ENCODE measurements at regions not wholly inside any gene's neighbourhood (a gene's known extent, or its start where the extent isn't known, plus 50 kb on each side); places are given as distances from the start of the nearest gene placed in this dataset.

DNA sequence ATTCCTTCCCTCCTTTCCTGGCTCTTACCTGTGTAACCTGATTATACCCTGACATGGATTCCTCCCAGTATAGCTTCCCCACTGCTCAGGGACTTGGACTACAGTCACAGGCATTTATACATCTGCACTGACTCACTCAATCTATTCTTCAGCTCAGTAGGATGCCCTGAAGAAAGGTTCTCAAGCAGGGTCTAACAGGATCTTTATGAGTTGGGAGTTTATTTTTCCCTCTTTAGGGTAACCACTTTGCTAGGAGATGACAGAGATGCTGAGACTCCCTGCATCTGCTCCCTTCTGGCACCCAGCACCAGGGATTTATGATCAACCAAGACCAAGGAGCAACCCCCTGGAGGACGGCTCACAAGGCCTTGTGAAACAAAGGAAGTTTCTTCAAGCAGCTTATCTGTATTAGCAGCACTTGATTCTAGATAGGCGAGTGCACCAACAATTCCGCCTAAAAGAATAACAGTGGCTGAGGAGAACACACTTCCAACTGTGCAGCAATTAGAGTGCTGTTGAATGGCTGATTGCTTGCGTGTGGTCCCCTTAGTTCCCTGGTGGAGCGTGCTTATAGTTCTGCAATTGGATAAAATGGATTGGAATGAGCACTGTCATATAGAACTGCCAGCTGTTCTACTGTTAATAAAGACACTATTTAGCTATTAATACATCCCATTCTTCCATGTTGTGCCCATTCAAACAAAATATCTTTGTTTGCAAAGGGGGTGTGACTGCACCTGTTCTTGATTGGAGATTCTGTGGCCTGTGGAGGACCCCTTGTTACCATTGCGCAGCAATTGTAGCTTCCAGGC lies 482.6 kb downstream of the ZNF608 start:
- no peak overlapping the region for H3K4me3 ChIP-seq (ENCODE audit: low read length)
- no peaks in the 10 kb centered on the region for H3K27me3 ChIP-seq (ENCODE audit: control insufficient read depth, insufficient read depth, low read length)
- H3K36me3 ChIP-seq (ENCODE audit: control insufficient read depth, insufficient read depth, low read length), result no peaks in the 10 kb centered on the region
- peaks cover 22% of the 10 kb centered on the region for H3K4me1 ChIP-seq (ENCODE audit: control insufficient read depth, insufficient read depth, low read length)
- 71% methylated on average over 2 of the region's 6 CpGs for WGBS (ENCODE audit: insufficient coverage)
- H3K27ac ChIP-seq (ENCODE audit: low read length), result peak overlapping the region; percentile 53
- DNase-seq, result peak; percentile 69
- H3K9me3 ChIP-seq (replicated peaks; ENCODE audit: control insufficient read depth, low read depth, low read length), result no peaks in the 10 kb centered on the region

DNA sequence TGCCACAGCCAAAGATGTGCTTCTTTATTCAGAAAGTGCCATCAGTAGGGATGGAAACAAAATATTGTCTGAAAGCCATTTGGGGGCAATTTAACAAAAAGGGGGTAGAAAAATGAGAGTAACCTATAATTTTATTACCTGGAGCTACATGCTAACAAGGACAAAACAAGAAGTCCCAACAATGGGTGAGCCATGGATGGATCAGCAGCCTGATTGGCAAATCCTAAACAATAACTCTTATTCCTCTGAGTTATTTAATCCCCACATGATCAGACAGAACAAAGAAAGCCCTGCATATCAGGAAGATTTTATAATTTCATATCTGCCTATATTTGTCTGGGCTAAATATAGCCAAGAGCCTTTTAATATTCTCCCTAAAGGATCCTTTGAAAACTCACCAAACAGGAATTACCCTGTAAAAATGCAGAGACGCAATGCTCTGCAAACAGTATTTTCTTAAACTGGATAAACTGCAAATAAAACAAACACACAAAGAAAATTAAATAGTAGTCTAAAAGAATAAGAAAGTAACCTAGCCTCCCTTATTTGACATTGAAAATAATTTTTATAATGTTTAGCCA lies 483.4 kb downstream of the ZNF608 start:
- Histone ChIP-seq H3K9me3 (replicated peaks; ENCODE audit: control insufficient read depth, low read depth, low read length) (no peaks in the 10 kb centered on the region), H3K4me1 (ENCODE audit: control insufficient read depth, insufficient read depth, low read length) (peaks cover 22% of the 10 kb centered on the region), H3K36me3 (ENCODE audit: control insufficient read depth, insufficient read depth, low read length) (no peaks in the 10 kb centered on the region), H3K27ac (ENCODE audit: low read length) (peak overlapping the region; percentile 50), H3K4me3 (ENCODE audit: low read length) (no peak overlapping the region), H3K27me3 (ENCODE audit: control insufficient read depth, insufficient read depth, low read length) (no peaks in the 10 kb centered on the region)
- no CpG with 5 or more reads among the region's 1 CpG for WGBS (ENCODE audit: insufficient coverage)
- DNase-seq, result peak; percentile 63

DNA sequence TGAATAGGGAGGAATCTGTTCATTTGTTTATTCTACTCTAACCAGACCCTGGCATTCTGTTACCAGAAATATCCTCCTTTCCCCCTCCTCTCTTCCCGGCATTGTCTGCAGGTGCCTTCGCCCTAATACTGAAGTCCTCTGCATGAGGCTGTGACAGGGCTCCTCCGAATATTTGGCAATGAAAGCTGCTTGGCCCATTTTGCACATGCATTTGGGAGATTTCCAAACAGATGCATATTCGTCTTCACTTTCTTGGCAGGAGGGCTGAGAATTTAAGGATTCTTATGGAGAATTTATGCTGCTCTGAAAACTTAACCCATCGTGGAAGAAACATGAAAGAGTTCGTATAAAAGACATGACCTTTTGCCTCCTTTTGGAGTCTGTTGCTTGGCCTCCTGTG lies 484.0 kb downstream of the ZNF608 start:
- H3K4me1 ChIP-seq (ENCODE audit: control insufficient read depth, insufficient read depth, low read length), result peaks cover 22% of the 10 kb centered on the region
- H3K36me3 ChIP-seq (ENCODE audit: control insufficient read depth, insufficient read depth, low read length), result no peaks in the 10 kb centered on the region
- DNase-seq, result peak; percentile 93
- H3K9me3 ChIP-seq (replicated peaks; ENCODE audit: control insufficient read depth, low read depth, low read length), result no peaks in the 10 kb centered on the region
- 4% methylated on average over 4 of the region's 6 CpGs for WGBS (ENCODE audit: insufficient coverage)
- H3K27me3 ChIP-seq (ENCODE audit: control insufficient read depth, insufficient read depth, low read length), result no peaks in the 10 kb centered on the region
- H3K4me3 ChIP-seq (ENCODE audit: low read length), result no peak overlapping the region
- H3K27ac ChIP-seq (ENCODE audit: low read length), result peak overlapping the region; percentile 50

DNA sequence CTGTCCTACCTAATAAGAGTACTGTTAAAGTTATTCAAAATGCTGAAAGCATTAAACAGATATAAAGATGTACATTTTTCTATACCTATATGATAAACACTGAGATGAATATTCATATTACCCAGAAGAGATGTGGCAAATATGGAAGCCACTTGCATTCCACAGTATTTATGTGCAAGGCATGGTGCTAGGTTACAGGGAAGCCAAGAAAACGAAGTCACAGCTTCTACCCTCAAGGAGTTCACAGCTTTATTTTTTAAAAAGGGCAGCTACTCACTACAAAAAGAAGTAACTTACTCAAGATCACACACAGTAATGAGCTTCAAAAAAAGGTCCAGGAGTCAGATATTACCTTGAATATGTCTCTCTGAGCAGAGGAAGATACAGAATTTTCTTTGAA lies 484.6 kb downstream of the ZNF608 start:
- DNase-seq, result no peak
- Histone ChIP-seq H3K4me3 (ENCODE audit: low read length) (no peak overlapping the region), H3K36me3 (ENCODE audit: control insufficient read depth, insufficient read depth, low read length) (no peaks in the 10 kb centered on the region), H3K27ac (ENCODE audit: low read length) (no peak overlapping the region), H3K27me3 (ENCODE audit: control insufficient read depth, insufficient read depth, low read length) (no peaks in the 10 kb centered on the region), H3K4me1 (ENCODE audit: control insufficient read depth, insufficient read depth, low read length) (peaks cover 22% of the 10 kb centered on the region), H3K9me3 (replicated peaks; ENCODE audit: control insufficient read depth, low read depth, low read length) (no peaks in the 10 kb centered on the region)
- WGBS (ENCODE audit: insufficient coverage), result no CpG with 5 or more reads among the region's 1 CpG

DNA sequence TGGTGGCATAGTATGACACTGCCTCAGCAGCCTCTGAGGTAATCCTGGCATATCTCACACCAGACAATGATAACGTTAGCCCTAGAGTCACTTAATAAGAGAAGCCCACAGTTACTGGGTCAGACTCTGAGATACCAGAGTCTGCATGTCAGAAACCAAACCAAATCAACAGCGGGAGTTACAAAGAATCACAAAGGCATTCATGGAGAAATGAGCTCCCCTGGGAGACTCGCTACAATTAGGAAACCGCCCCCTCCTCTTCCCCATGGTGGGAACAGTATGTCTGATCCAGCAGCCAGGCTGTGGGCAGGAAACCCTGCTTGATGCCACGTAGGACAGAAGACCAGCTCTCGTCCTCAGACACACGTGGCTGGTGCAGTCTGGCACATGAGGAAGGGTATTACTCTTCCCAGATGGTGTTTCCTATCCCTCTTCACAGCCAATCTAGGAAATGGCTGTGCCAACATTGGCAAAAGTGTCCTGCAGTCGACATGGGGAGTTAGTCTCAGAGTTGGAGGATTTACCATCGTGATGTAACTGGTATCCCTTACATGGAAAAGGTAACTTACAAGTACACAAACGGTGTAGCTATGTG lies 485.4 kb downstream of the ZNF608 start:
- H3K36me3 ChIP-seq (ENCODE audit: control insufficient read depth, insufficient read depth, low read length), result no peaks in the 10 kb centered on the region
- no peak overlapping the region for H3K4me3 ChIP-seq (ENCODE audit: low read length)
- H3K4me1 ChIP-seq (ENCODE audit: control insufficient read depth, insufficient read depth, low read length), result peaks cover 22% of the 10 kb centered on the region
- peak; percentile 51 for DNase-seq
- 80% methylated on average over 2 of the region's 10 CpGs for WGBS (ENCODE audit: insufficient coverage)
- H3K27ac ChIP-seq (ENCODE audit: low read length), result no peak overlapping the region
- H3K9me3 ChIP-seq (replicated peaks; ENCODE audit: control insufficient read depth, low read depth, low read length), result no peaks in the 10 kb centered on the region
- no peaks in the 10 kb centered on the region for H3K27me3 ChIP-seq (ENCODE audit: control insufficient read depth, insufficient read depth, low read length)

DNA sequence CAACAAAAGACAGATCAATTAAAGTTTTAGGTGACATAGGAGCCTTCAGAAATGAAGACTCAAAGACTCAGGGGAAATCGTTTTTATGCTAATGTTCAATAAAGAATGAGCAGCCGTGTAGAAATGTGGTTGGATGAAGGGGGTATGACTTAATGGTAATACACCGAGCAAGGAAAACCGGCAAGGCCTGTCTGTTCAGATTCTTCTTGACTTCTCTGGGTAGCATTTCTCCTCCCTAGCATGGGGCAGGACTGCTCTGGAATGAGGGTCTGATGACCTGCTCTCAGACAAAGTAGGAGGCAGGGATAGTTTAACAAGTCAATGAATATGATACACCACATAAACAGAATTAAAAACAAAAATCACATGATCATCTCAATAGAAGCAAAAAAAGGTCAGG lies 487.4 kb downstream of the ZNF608 start:
- Histone ChIP-seq H3K27me3 (ENCODE audit: control insufficient read depth, insufficient read depth, low read length) (no peaks in the 10 kb centered on the region), H3K27ac (ENCODE audit: low read length) (no peak overlapping the region), H3K9me3 (replicated peaks; ENCODE audit: control insufficient read depth, low read depth, low read length) (peaks cover 2% of the 10 kb centered on the region), H3K4me1 (ENCODE audit: control insufficient read depth, insufficient read depth, low read length) (peaks cover 21% of the 10 kb centered on the region), H3K36me3 (ENCODE audit: control insufficient read depth, insufficient read depth, low read length) (no peaks in the 10 kb centered on the region), H3K4me3 (ENCODE audit: low read length) (no peak overlapping the region)
- WGBS (ENCODE audit: insufficient coverage), result 100% methylated on average over 1 of the region's 4 CpGs
- DNase-seq, result no peak

DNA sequence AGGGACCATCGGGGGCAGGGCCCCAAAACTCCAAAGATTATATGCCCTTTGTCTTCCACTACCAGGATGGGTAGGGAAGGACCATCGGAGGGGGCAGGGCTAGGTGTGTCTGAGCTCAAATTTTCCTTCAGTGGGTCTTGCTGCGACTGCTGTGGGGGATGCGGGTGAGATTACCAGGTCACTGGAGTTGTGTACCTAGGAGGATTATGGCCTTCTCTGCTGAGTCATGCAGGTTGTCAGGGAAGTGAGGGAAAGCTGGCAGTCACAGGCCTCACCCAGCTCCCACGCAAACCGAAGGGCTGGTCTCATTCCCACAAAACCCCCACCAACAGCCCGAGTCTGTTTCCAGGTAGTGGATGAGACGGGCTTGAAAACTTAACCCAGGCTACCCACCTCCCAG lies 489.4 kb downstream of the ZNF608 start:
- Histone ChIP-seq H3K27me3 (ENCODE audit: control insufficient read depth, insufficient read depth, low read length) (no peaks in the 10 kb centered on the region), H3K36me3 (ENCODE audit: control insufficient read depth, insufficient read depth, low read length) (no peaks in the 10 kb centered on the region), H3K9me3 (replicated peaks; ENCODE audit: control insufficient read depth, low read depth, low read length) (peaks cover 2% of the 10 kb centered on the region), H3K4me3 (ENCODE audit: low read length) (no peak overlapping the region), H3K4me1 (ENCODE audit: control insufficient read depth, insufficient read depth, low read length) (peaks cover 24% of the 10 kb centered on the region), H3K27ac (ENCODE audit: low read length) (no peak overlapping the region)
- 96% methylated on average over 6 of the region's 8 CpGs for WGBS (ENCODE audit: insufficient coverage)
- no peak for DNase-seq

DNA sequence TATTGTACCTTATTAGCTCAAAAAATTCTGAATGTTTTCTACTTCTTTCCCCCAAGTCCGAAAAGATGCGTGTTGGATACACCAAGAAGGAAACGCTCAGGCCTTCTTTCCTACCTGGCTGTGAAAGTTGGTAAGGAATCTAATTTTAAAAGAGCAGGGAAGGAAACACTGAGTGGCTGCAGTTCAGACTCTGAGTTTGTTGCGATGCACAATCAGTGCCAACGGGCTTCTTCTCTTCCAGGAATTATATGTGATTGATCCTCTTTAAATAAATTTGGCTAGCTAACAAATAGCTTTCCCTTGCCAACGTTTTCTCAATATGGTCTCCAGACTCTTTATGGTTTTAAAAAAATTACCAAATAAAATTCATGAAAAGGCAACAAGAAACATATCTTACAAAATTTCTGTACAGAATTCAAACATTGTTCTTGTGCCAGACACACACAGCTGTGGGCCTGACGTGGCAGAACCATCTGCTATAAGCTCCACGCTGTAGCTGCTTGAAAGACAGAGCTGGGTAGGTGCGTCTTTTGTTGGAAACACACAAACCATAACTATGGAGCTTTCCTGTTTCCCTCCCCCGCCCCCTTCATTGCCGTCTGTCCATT lies 493.1 kb downstream of the ZNF608 start:
- Histone ChIP-seq H3K4me3 (ENCODE audit: low read length) (no peak overlapping the region), H3K27ac (ENCODE audit: low read length) (peak overlapping the region; percentile 69), H3K9me3 (replicated peaks; ENCODE audit: control insufficient read depth, low read depth, low read length) (peaks cover 2% of the 10 kb centered on the region), H3K27me3 (ENCODE audit: control insufficient read depth, insufficient read depth, low read length) (no peaks in the 10 kb centered on the region), H3K4me1 (ENCODE audit: control insufficient read depth, insufficient read depth, low read length) (peaks cover 19% of the 10 kb centered on the region), H3K36me3 (ENCODE audit: control insufficient read depth, insufficient read depth, low read length) (no peaks in the 10 kb centered on the region)
- 63% methylated on average over 2 of the region's 11 CpGs for WGBS (ENCODE audit: insufficient coverage)
- DNase-seq, result peak; percentile 92

DNA sequence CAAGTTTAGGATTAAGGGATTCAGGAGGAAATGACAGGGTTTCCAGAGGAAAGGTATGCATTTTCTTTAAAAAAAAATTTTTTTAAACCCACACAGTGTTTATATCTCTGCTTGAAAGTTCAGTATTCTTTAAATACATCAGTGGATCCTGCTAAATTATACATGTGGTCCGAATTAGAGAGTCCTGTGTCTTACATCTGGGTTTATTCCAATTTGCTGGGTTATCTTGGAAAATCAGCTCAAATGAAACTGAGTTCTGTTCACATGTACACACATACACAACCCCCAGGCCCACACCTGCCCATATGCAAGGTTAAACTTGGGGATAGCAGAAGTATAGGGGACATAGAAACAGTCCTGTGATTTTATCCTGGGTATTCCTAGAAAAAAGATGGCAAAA lies 493.7 kb downstream of the ZNF608 start:
- H3K9me3 ChIP-seq (replicated peaks; ENCODE audit: control insufficient read depth, low read depth, low read length), result peaks cover 2% of the 10 kb centered on the region
- no peak overlapping the region for H3K4me3 ChIP-seq (ENCODE audit: low read length)
- WGBS (ENCODE audit: insufficient coverage), result no CpG with 5 or more reads among the region's 1 CpG
- H3K27me3 ChIP-seq (ENCODE audit: control insufficient read depth, insufficient read depth, low read length), result no peaks in the 10 kb centered on the region
- no peaks in the 10 kb centered on the region for H3K36me3 ChIP-seq (ENCODE audit: control insufficient read depth, insufficient read depth, low read length)
- peak overlapping the region; percentile 69 for H3K27ac ChIP-seq (ENCODE audit: low read length)
- peak; percentile 58 for DNase-seq
- H3K4me1 ChIP-seq (ENCODE audit: control insufficient read depth, insufficient read depth, low read length), result peaks cover 19% of the 10 kb centered on the region

DNA sequence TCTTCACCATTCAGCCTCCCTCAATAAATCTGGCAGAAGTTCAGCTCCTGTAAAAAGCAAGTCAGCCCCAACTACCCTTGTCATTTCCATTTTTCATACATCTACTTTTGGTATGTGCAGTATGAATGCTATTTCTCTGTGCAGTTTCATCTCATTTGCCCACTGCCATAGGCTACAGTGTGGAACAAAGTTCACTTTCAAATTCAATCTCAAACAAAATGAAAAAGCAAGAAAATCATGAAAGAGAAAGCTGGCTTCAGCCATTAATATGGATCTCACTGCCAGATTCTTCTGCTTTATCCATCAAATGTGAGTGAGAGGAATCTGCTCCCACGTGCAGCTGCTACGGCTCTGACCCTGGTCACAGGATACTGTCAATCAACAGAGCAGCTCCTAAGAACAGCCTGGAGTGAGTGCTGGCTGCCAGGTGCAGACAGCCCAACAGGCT lies 494.2 kb downstream of the ZNF608 start:
- Histone ChIP-seq H3K27ac (ENCODE audit: low read length) (peak overlapping the region; percentile 62), H3K4me1 (ENCODE audit: control insufficient read depth, insufficient read depth, low read length) (peaks cover 19% of the 10 kb centered on the region), H3K4me3 (ENCODE audit: low read length) (no peak overlapping the region), H3K36me3 (ENCODE audit: control insufficient read depth, insufficient read depth, low read length) (no peaks in the 10 kb centered on the region), H3K27me3 (ENCODE audit: control insufficient read depth, insufficient read depth, low read length) (no peaks in the 10 kb centered on the region), H3K9me3 (replicated peaks; ENCODE audit: control insufficient read depth, low read depth, low read length) (peaks cover 2% of the 10 kb centered on the region)
- DNase-seq, result peak; percentile 85
- WGBS (ENCODE audit: insufficient coverage), result 0% methylated on average over 1 of the region's 2 CpGs

All from muscle of leg (tissue), 3 donors.